Gastrocnemius medialis (tissue), 4 donors: ENCODE measurements at regions not wholly inside any gene's neighbourhood (a gene's known extent, or its start where the extent isn't known, plus 50 kb on each side); places are given as distances from the start of the nearest gene placed in this dataset.

Source experiments
- ATAC-seq, 2 donors: fragments of 150-250 bp; one replicate each; pipeline ENCODE4 v1.9.1; 2016
- DNase-seq, 2 donors: peaks; one replicate each; pipeline ENCODE4 v3.0.0-alpha.2; 2019
- H3K27ac ChIP-seq, 4 donors: fragments of 200-600 bp; sonication (generic); 1 replicate in 1 of 4; 2 replicates in 3 of 4; pipeline ENCODE4 v1.5.1; 2016 to 2018; ENCODE audit warnings: mild to moderate bottlenecking in 2 of 4, moderate library complexity in 1 of 4
- H3K27me3 ChIP-seq, 3 donors: fragments of 200-600 bp; sonication (generic) in 2 of 3; 1 replicate in 1 of 3; 2 replicates in 2 of 3; pipeline versions ENCODE4 v1.5.1 to v1.6.0; 2016 to 2019; ENCODE audit warnings: mild to moderate bottlenecking in 1 of 3, moderate library complexity in 1 of 3
- H3K36me3 ChIP-seq, 2 donors: fragments of 200-600 bp; sonication (generic) in 1 of 2; one replicate each; pipeline ENCODE4 v1.5.1; 2017 to 2018
- H3K4me1 ChIP-seq, 2 donors: fragments of 200-600 bp; sonication (generic) in 1 of 2; one replicate each; pipeline ENCODE4 v1.5.1; 2016 to 2017; ENCODE audit warnings: mild to moderate bottlenecking in 2 of 2
- H3K4me3 ChIP-seq, 4 donors: fragments of 200-600 bp; sonication (generic) in 3 of 4; 1 replicate in 1 of 4; 2 replicates in 3 of 4; pipeline ENCODE4 v1.5.1; 2016 to 2019; ENCODE audit warnings: mild to moderate bottlenecking in 2 of 4
- H3K9me3 ChIP-seq, 3 donors: fragments of 200-600 bp; sonication (generic) in 2 of 3; 1 replicate in 1 of 3; 2 replicates in 2 of 3; pipeline ENCODE4 v1.5.1; 2016 to 2019
- CTCF ChIP-seq, 5 experiments: fragments of 450-650 bp in 3 of 5; fragments of 200-600 bp in 2 of 5; sonication (generic) in 2 of 5; IDR thresholded peaks in 4 of 5; conservative IDR thresholded peaks in 1 of 5; 1 replicate in 4 of 5; 2 replicates in 1 of 5; pipeline ENCODE4 v1.5.1; 2016 to 2019; ENCODE audit warnings: antibody characterized with exemption in 5 of 5, mild to moderate bottlenecking in 3 of 5, moderate library complexity in 3 of 5
- POLR2A ChIP-seq, 2 donors: fragments of 450-650 bp; IDR thresholded peaks; one replicate each; pipeline ENCODE4 v1.6.1; 2017; ENCODE audit warnings: antibody characterized with exemption in 2 of 2, mild to moderate bottlenecking in 2 of 2, moderate library complexity in 2 of 2
- in situ Hi-C, 4 donors: fragments of 200-750 bp; cut with MboI; loops; one replicate each; pipeline versions ENCODE4 v1.15.0 to v1.8.0; 2017; ENCODE audit warnings: low sequenced_read_pairs in 4 of 4
- intact Hi-C: fragments of 100-400 bp; cut with DNase I; formaldehyde crosslinking; loops from one replicate; pipeline ENCODE4 v1.15.1; 2023; ENCODE audit warnings: low total_unique reads

GRCh38 chr5:159411115-159411514, 80.8 kb upstream of the IL12B start:
- Histone ChIP-seq H3K4me3 (no peak overlapping the region), H3K4me1 (no peaks in the 10 kb centered on the region), H3K36me3 (no peaks in the 10 kb centered on the region), H3K27me3 (no peaks in the 10 kb centered on the region), H3K27ac (no peak overlapping the region), H3K9me3 (no peaks in the 10 kb centered on the region)
- no peak for TF ChIP-seq CTCF (IDR thresholded peaks at IDR 0.05 in 4 of 5, conservative IDR thresholded peaks at IDR 0.05 in 1 of 5)
- TF ChIP-seq POLR2A (IDR thresholded peaks at IDR 0.05): no peak
- ATAC-seq: no peak
- no peak for DNase-seq
- in situ Hi-C loops (no loop called here), intact Hi-C loops (no loop called here)

- peak in 1 of 2 donors; percentile 16 for DNase-seq
- TF ChIP-seq CTCF (IDR thresholded peaks at IDR 0.05 in 4 of 5, conservative IDR thresholded peaks at IDR 0.05 in 1 of 5) (no peak), POLR2A (IDR thresholded peaks at IDR 0.05) (no peak)
- Histone ChIP-seq H3K4me3 (no peak overlapping the region), H3K27me3 (no peaks in the 10 kb centered on the region), H3K27ac (no peak overlapping the region), H3K36me3 (no peaks in the 10 kb centered on the region), H3K9me3 (no peaks in the 10 kb centered on the region), H3K4me1 (no peaks in the 10 kb centered on the region)
- intact Hi-C loops: no loop called here
- ATAC-seq: no peak
- in situ Hi-C loops: no loop called here
Measured at GRCh38 chr5:159412284-159413046, 82.2 kb upstream of the IL12B start.

- H3K27me3 ChIP-seq: no peaks in the 10 kb centered on the region
- intact Hi-C loops (no loop called here), in situ Hi-C loops (no loop called here)
- no peak for ATAC-seq
- no peak overlapping the region for H3K4me3 ChIP-seq
- no peak for DNase-seq
- H3K27ac ChIP-seq: no peak overlapping the region
- no peaks in the 10 kb centered on the region for H3K36me3 ChIP-seq
- H3K9me3 ChIP-seq: no peaks in the 10 kb centered on the region
- TF ChIP-seq POLR2A (IDR thresholded peaks at IDR 0.05) (no peak), CTCF (IDR thresholded peaks at IDR 0.05 in 4 of 5, conservative IDR thresholded peaks at IDR 0.05 in 1 of 5) (no peak)
- H3K4me1 ChIP-seq: no peaks in the 10 kb centered on the region
Measured at GRCh38 chr5:159414021-159414420, 83.7 kb upstream of the IL12B start.

GRCh38 chr5:159415301-159415937, 85.1 kb upstream of the IL12B start:
- no peaks in the 10 kb centered on the region for H3K27me3 ChIP-seq
- H3K27ac ChIP-seq: no peak overlapping the region
- no peaks in the 10 kb centered on the region for H3K4me1 ChIP-seq
- no peak for DNase-seq
- H3K4me3 ChIP-seq: no peak overlapping the region
- intact Hi-C loops (no loop called here), in situ Hi-C loops (no loop called here)
- H3K9me3 ChIP-seq: no peaks in the 10 kb centered on the region
- no peak for TF ChIP-seq CTCF (IDR thresholded peaks at IDR 0.05 in 4 of 5, conservative IDR thresholded peaks at IDR 0.05 in 1 of 5)
- TF ChIP-seq POLR2A (IDR thresholded peaks at IDR 0.05): no peak
- ATAC-seq: no peak
- no peaks in the 10 kb centered on the region for H3K36me3 ChIP-seq
